ENCODE measurements at regions not wholly inside any gene's neighbourhood (a gene's known extent, or its start where the extent isn't known, plus 50 kb on each side); places are given as distances from the start of the nearest gene placed in this dataset.

- TF ChIP-seq FOXM1 (IDR thresholded peaks at IDR 0.05; ENCODE audit: borderline replicate concordance, low read depth) (no peak), TEAD4 (IDR thresholded peaks at IDR 0.05) (no peak), RAD21 (IDR thresholded peaks at IDR 0.05; ENCODE audit: low read depth) (no peak), MAX (IDR thresholded peaks at IDR 0.05) (no peak), REST (IDR thresholded peaks at IDR 0.05; ENCODE audit: low read depth) (no peak), EP300 (IDR thresholded peaks at IDR 0.05; ENCODE audit: borderline replicate concordance) (no peak), CEBPB (IDR thresholded peaks at IDR 0.05) (no peak), YY1 (IDR thresholded peaks at IDR 0.05; ENCODE audit: low read depth) (no peak), TAF1 (IDR thresholded peaks at IDR 0.05; ENCODE audit: low read depth) (no peak), USF1 (IDR thresholded peaks at IDR 0.05) (no peak), NFIC (IDR thresholded peaks at IDR 0.05) (no peak), CREB1 (IDR thresholded peaks at IDR 0.05; ENCODE audit: low read depth) (no peak), EGR1 (IDR thresholded peaks at IDR 0.05) (no peak), ZBTB7A (IDR thresholded peaks at IDR 0.05; ENCODE audit: low read depth) (no peak)
Observed at GRCh38 chr1:58154256-58154655, 392.3 kb downstream of the OMA1 start.

Data from Ishikawa (cell line).